A549 (cell line): ENCODE measurements at regions not wholly inside any gene's neighbourhood (a gene's known extent, or its start where the extent isn't known, plus 50 kb on each side); places are given as distances from the start of the nearest gene placed in this dataset.

Source experiments
- ATAC-seq, 2 experiments: fragments of 200-7000 bp in 1 of 2; fragments of >200 bp in 1 of 2; cut with Nextera tagmentation in 1 of 2; cut with Tn5 transposase in 1 of 2; 3 replicates each; pipeline versions ENCODE4 v1.8.0 to v1.9.1; 2018 to 2020; ENCODE audit warnings: mild to moderate bottlenecking in 1 of 2, moderate library complexity in 1 of 2
- CTCF ChIA-PET: fragments of 300-600 bp; sonication (Branson Sonifier 250); formaldehyde crosslinking; extraction: SDS; loops from one replicate; lab custom pipeline; 2021; ENCODE audit warnings: antibody characterized with exemption, inconsistent platforms; lab: Yijun Ruan, JAX
- POLR2A ChIA-PET: fragments of 350-600 bp; formaldehyde crosslinking; extraction: SDS; loops from one replicate; lab custom pipeline; 2021; ENCODE audit warnings: antibody characterized with exemption, inconsistent platforms; lab: Yijun Ruan, JAX
- DNase-seq, 2 experiments: peaks; one replicate each; pipeline versions ENCODE4 v3.0.0 to v3.0.0-alpha.2; 2011 to 2016; ENCODE audit warnings: low read depth in 1 of 2, low spot score in 1 of 2
- FAIRE-seq: peaks from 2 replicates; lab custom pipeline; 2011; peaks lifted over from hg19 to GRCh38; lab: Jason Lieb, UNC
- H3K27ac ChIP-seq, 2 experiments: fragments of >200 bp; sonication (Bioruptor Twin); formaldehyde crosslinking; 3 replicates each; pipeline ENCODE4 v1.5.1; 2016 to 2017
- H3K4me1 ChIP-seq: fragments of >200 bp; sonication (Bioruptor Twin); formaldehyde crosslinking; 3 replicates; pipeline ENCODE4 v1.6.1; 2016
- H3K4me2 ChIP-seq: fragments of >200 bp; sonication (Bioruptor Twin); formaldehyde crosslinking; 3 replicates; pipeline ENCODE4 v1.6.1; 2016
- H3K4me3 ChIP-seq: fragments of >200 bp; sonication (Bioruptor Twin); formaldehyde crosslinking; 3 replicates; pipeline ENCODE4 v1.5.1; 2016
- H3K9me3 ChIP-seq: fragments of >200 bp; sonication (Bioruptor Twin); formaldehyde crosslinking; 3 replicates; pipeline ENCODE4 v1.6.1; 2016
- BHLHE40 ChIP-seq: IDR thresholded peaks from 2 replicates; pipeline ENCODE4 v1.6.1; 2012; ENCODE audit warnings: low read depth, low read length, inconsistent platforms
- CBX2 ChIP-seq: fragments of 200-600 bp; sonication (generic); IDR thresholded peaks from 2 replicates; pipeline ENCODE4 v1.6.1; 2016; ENCODE audit warnings: low read depth, mild to moderate bottlenecking, borderline replicate concordance
- CEBPB ChIP-seq, 2 experiments: fragments of >200 bp in 1 of 2; sonication (Bioruptor Twin) in 1 of 2; formaldehyde crosslinking in 1 of 2; IDR thresholded peaks; 2 replicates each; pipeline ENCODE4 v1.6.1; 2012 to 2016
- EP300 ChIP-seq, 2 experiments: fragments of >200 bp; sonication (Bioruptor Twin); formaldehyde crosslinking; IDR thresholded peaks; 2 replicates in 1 of 2; 3 replicates in 1 of 2; pipeline ENCODE4 v1.6.1; 2016 to 2017
- HDAC2 ChIP-seq: fragments of 200-600 bp; sonication (generic); IDR thresholded peaks from 2 replicates; pipeline ENCODE4 v1.6.1; 2016
- HOXA7 ChIP-seq: fragments of 250-450 bp; sonication (Bioruptor Pico); IDR thresholded peaks from 2 replicates; pipeline ENCODE4 v1.5.0; 2020; ENCODE audit warnings: mild to moderate bottlenecking, moderate library complexity
- HOXB13 ChIP-seq: fragments of 250-450 bp; sonication (Bioruptor Pico); IDR thresholded peaks from 2 replicates; pipeline ENCODE4 v1.5.0; 2020; ENCODE audit warnings: low read depth, mild to moderate bottlenecking, moderate library complexity
- HOXB5 ChIP-seq: fragments of 250-450 bp; sonication (Bioruptor Pico); IDR thresholded peaks from 2 replicates; pipeline ENCODE4 v1.5.0; 2020; ENCODE audit warnings: mild to moderate bottlenecking, moderate library complexity
- JUNB ChIP-seq: fragments of >200 bp; sonication (Bioruptor Twin); formaldehyde crosslinking; IDR thresholded peaks from 2 replicates; pipeline ENCODE4 v1.6.1; 2016
- MAFK ChIP-seq: fragments of 450-650 bp; IDR thresholded peaks from 2 replicates; pipeline ENCODE4 v1.6.1; 2014; ENCODE audit not compliant: partially characterized antibody
- NFE2L2 ChIP-seq: fragments of 150-350 bp; conservative IDR thresholded peaks from 2 replicates; pipeline ENCODE4 v1.6.1; 2014; ENCODE audit warnings: low read length
- NPAS2 ChIP-seq: fragments of 250-450 bp; sonication (Bioruptor Pico); IDR thresholded peaks from 2 replicates; pipeline ENCODE4 v1.8.0; 2022; ENCODE audit warnings: mild to moderate bottlenecking, moderate library complexity, borderline replicate concordance
- RAD21 ChIP-seq, 2 experiments: fragments of >200 bp in 1 of 2; sonication (Bioruptor Twin) in 1 of 2; formaldehyde crosslinking in 1 of 2; IDR thresholded peaks in 1 of 2; conservative IDR thresholded peaks in 1 of 2; 2 replicates in 1 of 2; 3 replicates in 1 of 2; pipeline ENCODE4 v1.6.1; 2012 to 2018; ENCODE audit warnings: inconsistent platforms in 1 of 2
- RFX5 ChIP-seq: fragments of 450-650 bp; IDR thresholded peaks from 2 replicates; pipeline ENCODE4 v1.7.1; 2014; ENCODE audit warnings: antibody characterized with exemption, mild to moderate bottlenecking, moderate library complexity
- TP53 ChIP-seq: fragments of 250-450 bp; sonication (Bioruptor Pico); IDR thresholded peaks from 2 replicates; pipeline ENCODE4 v1.5.0; 2021; ENCODE audit warnings: mild to moderate bottlenecking, moderate library complexity
- ZC3H11A ChIP-seq: fragments of 450-650 bp; IDR thresholded peaks from 2 replicates; pipeline ENCODE4 v1.6.1; 2014; ENCODE audit warnings: antibody characterized with exemption, mild to moderate bottlenecking
- WGBS: methylation state at CpG from one replicate; pipeline ENCODE4 v1.1.6; 2017; ENCODE audit errors: missing lambda C conversion rate; 5-methylcytosine and 5-hydroxymethylcytosine counted together
- TF ChIP-seq, protein P1 (sequence below): IDR thresholded peaks from 2 replicates; pipeline ENCODE4 v1.6.1; 2012
- TF ChIP-seq, protein P2 (sequence below): fragments of 200-600 bp; sonication (generic); IDR thresholded peaks from 2 replicates; pipeline ENCODE4 v1.6.1; 2016; ENCODE audit warnings: antibody characterized with exemption, mild to moderate bottlenecking, moderate library complexity
- TF ChIP-seq, protein P3 (sequence below): fragments of 450-650 bp; IDR thresholded peaks from 2 replicates; pipeline ENCODE4 v1.6.1; 2014; ENCODE audit warnings: antibody characterized with exemption

DNA sequence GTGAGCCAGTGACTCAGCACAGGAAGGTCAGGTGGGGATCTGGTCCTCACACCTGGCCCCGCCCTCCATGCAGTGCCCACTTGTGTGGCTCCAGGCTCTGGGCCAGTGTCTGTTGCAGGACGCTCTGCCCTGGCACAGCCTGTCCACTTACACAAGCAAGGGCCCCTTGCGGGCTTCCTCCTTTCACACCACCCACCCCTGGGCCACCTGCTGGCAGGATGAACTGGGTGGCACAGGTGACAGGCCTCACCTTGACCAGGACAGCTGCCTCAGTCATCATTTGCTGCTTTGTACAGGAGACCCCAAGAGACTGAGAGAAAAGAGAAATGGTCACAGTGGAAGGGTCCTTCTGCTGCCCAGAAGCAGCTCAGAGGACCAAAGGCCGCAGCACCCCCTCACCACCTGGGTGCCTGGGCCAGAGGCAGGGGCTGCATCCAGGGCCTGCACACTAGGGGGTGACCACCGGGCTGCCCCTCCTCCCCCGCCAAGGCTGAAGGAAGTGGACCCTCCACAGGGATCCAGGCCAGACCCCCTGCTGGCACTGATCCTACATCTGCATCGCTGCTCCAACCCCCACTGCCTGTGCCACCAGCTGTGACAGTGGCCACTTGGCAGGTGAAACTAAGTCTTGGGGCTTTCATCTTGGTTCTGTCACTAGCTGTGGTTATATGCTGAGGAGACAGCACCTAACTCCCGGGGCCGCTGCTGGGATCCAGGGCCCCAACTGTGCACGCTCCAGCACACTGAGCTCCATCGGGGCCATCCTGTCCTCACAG lies 110.3 kb downstream of the TUBA3C start:
- Histone ChIP-seq H3K4me2 (no peak overlapping the region), H3K4me3 (no peak overlapping the region), H3K27ac (no peak overlapping the region), H3K9me3 (no peaks in the 10 kb centered on the region), H3K4me1 (no peaks in the 10 kb centered on the region)
- TF ChIP-seq CBX2, result no peak
- TF ChIP-seq HOXA7 (CRISPR knock-in tag), result no peak
- no peak for TF ChIP-seq HOXB13 (CRISPR knock-in tag)
- TF ChIP-seq TP53 (CRISPR knock-in tag), result no peak
- no peak for TF ChIP-seq RAD21 (conservative IDR thresholded peaks at IDR 0.05 in 1 of 2, IDR thresholded peaks at IDR 0.05 in 1 of 2)
- no peak for TF ChIP-seq CEBPB (IDR thresholded peaks at IDR 0.05)
- TF ChIP-seq NFE2L2, result no peak
- TF ChIP-seq HOXB5 (CRISPR knock-in tag), result no peak
- no peak for TF ChIP-seq RFX5
- TF ChIP-seq MAFK, result no peak
- no peak for TF ChIP-seq NPAS2 (CRISPR knock-in tag)
- TF ChIP-seq ZC3H11A, result no peak
- TF ChIP-seq, protein P1, sequence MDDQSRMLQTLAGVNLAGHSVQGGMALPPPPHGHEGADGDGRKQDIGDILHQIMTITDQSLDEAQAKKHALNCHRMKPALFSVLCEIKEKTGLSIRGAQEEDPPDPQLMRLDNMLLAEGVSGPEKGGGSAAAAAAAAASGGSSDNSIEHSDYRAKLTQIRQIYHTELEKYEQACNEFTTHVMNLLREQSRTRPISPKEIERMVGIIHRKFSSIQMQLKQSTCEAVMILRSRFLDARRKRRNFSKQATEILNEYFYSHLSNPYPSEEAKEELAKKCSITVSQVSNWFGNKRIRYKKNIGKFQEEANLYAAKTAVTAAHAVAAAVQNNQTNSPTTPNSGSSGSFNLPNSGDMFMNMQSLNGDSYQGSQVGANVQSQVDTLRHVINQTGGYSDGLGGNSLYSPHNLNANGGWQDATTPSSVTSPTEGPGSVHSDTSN, result no peak
- 10% methylated on average over 4 of the region's 11 CpGs for WGBS
- CTCF ChIA-PET, result no interaction called here
- ATAC-seq, result no peak
- no peak for FAIRE-seq
- DNase-seq, result no peak
- POLR2A ChIA-PET, result no interaction called here

DNA sequence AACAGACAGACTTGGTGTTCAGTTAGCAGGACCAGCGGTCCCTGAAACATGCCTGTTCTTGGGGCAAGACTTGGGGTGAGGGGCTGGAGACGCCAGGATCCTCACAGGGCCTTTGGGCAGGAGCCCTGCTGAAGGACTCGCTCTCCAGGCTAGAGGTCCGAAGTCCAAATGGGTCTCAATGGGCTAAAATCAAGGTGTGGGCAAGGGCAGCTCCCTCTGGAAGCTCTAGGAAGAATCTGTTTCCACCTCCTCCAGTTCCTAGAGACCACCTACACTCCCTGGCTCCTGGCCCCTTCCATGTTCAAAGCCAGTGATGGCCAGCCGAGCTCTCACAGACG lies 111.3 kb downstream of the TUBA3C start:
- ChIA-PET POLR2A (no interaction called here), CTCF (no interaction called here)
- FAIRE-seq, result no peak
- no peak for DNase-seq
- TF ChIP-seq, protein P2, sequence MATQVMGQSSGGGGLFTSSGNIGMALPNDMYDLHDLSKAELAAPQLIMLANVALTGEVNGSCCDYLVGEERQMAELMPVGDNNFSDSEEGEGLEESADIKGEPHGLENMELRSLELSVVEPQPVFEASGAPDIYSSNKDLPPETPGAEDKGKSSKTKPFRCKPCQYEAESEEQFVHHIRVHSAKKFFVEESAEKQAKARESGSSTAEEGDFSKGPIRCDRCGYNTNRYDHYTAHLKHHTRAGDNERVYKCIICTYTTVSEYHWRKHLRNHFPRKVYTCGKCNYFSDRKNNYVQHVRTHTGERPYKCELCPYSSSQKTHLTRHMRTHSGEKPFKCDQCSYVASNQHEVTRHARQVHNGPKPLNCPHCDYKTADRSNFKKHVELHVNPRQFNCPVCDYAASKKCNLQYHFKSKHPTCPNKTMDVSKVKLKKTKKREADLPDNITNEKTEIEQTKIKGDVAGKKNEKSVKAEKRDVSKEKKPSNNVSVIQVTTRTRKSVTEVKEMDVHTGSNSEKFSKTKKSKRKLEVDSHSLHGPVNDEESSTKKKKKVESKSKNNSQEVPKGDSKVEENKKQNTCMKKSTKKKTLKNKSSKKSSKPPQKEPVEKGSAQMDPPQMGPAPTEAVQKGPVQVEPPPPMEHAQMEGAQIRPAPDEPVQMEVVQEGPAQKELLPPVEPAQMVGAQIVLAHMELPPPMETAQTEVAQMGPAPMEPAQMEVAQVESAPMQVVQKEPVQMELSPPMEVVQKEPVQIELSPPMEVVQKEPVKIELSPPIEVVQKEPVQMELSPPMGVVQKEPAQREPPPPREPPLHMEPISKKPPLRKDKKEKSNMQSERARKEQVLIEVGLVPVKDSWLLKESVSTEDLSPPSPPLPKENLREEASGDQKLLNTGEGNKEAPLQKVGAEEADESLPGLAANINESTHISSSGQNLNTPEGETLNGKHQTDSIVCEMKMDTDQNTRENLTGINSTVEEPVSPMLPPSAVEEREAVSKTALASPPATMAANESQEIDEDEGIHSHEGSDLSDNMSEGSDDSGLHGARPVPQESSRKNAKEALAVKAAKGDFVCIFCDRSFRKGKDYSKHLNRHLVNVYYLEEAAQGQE, result no peak
- TF ChIP-seq ZC3H11A (no peak), HOXB5 (CRISPR knock-in tag) (no peak), EP300 (IDR thresholded peaks at IDR 0.05) (no peak), HDAC2 (no peak), BHLHE40 (no peak), RAD21 (conservative IDR thresholded peaks at IDR 0.05 in 1 of 2, IDR thresholded peaks at IDR 0.05 in 1 of 2) (no peak), JUNB (no peak)
- TF ChIP-seq, protein P3, sequence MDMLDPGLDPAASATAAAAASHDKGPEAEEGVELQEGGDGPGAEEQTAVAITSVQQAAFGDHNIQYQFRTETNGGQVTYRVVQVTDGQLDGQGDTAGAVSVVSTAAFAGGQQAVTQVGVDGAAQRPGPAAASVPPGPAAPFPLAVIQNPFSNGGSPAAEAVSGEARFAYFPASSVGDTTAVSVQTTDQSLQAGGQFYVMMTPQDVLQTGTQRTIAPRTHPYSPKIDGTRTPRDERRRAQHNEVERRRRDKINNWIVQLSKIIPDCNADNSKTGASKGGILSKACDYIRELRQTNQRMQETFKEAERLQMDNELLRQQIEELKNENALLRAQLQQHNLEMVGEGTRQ, result no peak
- no peak overlapping the region for H3K4me3 ChIP-seq
- no peak for ATAC-seq
- H3K4me1 ChIP-seq, result no peaks in the 10 kb centered on the region
- H3K27ac ChIP-seq, result no peak overlapping the region
- WGBS, result 0% methylated on average over 3 of the region's 6 CpGs
- H3K9me3 ChIP-seq, result no peaks in the 10 kb centered on the region
- no peak overlapping the region for H3K4me2 ChIP-seq
